ENCODE measurements at regions not wholly inside any gene's neighbourhood (a gene's known extent, or its start where the extent isn't known, plus 50 kb on each side); places are given as distances from the start of the nearest gene placed in this dataset.

- H3K36me3 Mint-ChIP-seq (ENCODE audit: low read depth): no peaks in the 10 kb centered on the region
- no peak for ATAC-seq
- no peaks in the 10 kb centered on the region for H3K4me1 Mint-ChIP-seq (ENCODE audit: low read depth)
- H3K9me3 Mint-ChIP-seq: peaks cover 3% of the 10 kb centered on the region
- no peak overlapping the region for H3K4me3 Mint-ChIP-seq
- ChIA-PET POLR2A (no interaction called here), CTCF (interaction anchor here (0.8 kb wide), 1 partner anchor 9 kb away, joined by 3 read pairs; no protein-coding TSS in a partner anchor)
- DNase-seq: no peak
- intact Hi-C loops (cut with micrococcal nuclease): no loop called here
- no peak overlapping the region for H3K27ac Mint-ChIP-seq
- TF ChIP-seq CTCF (IDR thresholded peaks at IDR 0.05): no peak
- H3K27me3 Mint-ChIP-seq: no peaks in the 10 kb centered on the region
Observed at GRCh38 chr14:26334288-26334687, 263.5 kb downstream of the NOVA1 start.

- Mint-ChIP-seq H3K4me3 (no peak overlapping the region), H3K4me1 (ENCODE audit: low read depth) (no peaks in the 10 kb centered on the region), H3K9me3 (peaks cover 8% of the 10 kb centered on the region), H3K36me3 (ENCODE audit: low read depth) (no peaks in the 10 kb centered on the region), H3K27ac (no peak overlapping the region), H3K27me3 (no peaks in the 10 kb centered on the region)
- ChIA-PET POLR2A (no interaction called here), CTCF (no interaction called here)
- no peak for TF ChIP-seq CTCF (IDR thresholded peaks at IDR 0.05)
- no peak for ATAC-seq
- no peak for DNase-seq
- intact Hi-C loops (cut with micrococcal nuclease): no loop called here
Observed at GRCh38 chr14:26332966-26333365, 264.9 kb downstream of the NOVA1 start.

GRCh38 chr14:26330982-26331381, 266.9 kb downstream of the NOVA1 start:
- DNase-seq: no peak
- Mint-ChIP-seq H3K27me3 (no peaks in the 10 kb centered on the region), H3K4me3 (no peak overlapping the region), H3K36me3 (ENCODE audit: low read depth) (no peaks in the 10 kb centered on the region), H3K9me3 (peaks cover 11% of the 10 kb centered on the region), H3K4me1 (ENCODE audit: low read depth) (no peaks in the 10 kb centered on the region), H3K27ac (no peak overlapping the region)
- ChIA-PET POLR2A (no interaction called here), CTCF (no interaction called here)
- intact Hi-C loops (cut with micrococcal nuclease): no loop called here
- TF ChIP-seq CTCF (IDR thresholded peaks at IDR 0.05): no peak
- ATAC-seq: no peak

GRCh38 chr14:26328791-26329190, 269.0 kb downstream of the NOVA1 start:
- ATAC-seq: no peak
- no peaks in the 10 kb centered on the region for H3K27me3 Mint-ChIP-seq
- no peak for DNase-seq
- no peak overlapping the region for H3K4me3 Mint-ChIP-seq
- no peaks in the 10 kb centered on the region for H3K36me3 Mint-ChIP-seq (ENCODE audit: low read depth)
- intact Hi-C loops (cut with micrococcal nuclease): no loop called here
- H3K27ac Mint-ChIP-seq: no peak overlapping the region
- TF ChIP-seq CTCF (IDR thresholded peaks at IDR 0.05): no peak
- ChIA-PET POLR2A (no interaction called here), CTCF (no interaction called here)
- H3K9me3 Mint-ChIP-seq: peaks cover 12% of the 10 kb centered on the region
- no peaks in the 10 kb centered on the region for H3K4me1 Mint-ChIP-seq (ENCODE audit: low read depth)

- Mint-ChIP-seq H3K27me3 (no peaks in the 10 kb centered on the region), H3K4me1 (ENCODE audit: low read depth) (no peaks in the 10 kb centered on the region), H3K36me3 (ENCODE audit: low read depth) (no peaks in the 10 kb centered on the region), H3K9me3 (peaks cover 10% of the 10 kb centered on the region), H3K4me3 (no peak overlapping the region), H3K27ac (no peak overlapping the region)
- ATAC-seq: no peak
- no peak for TF ChIP-seq CTCF (IDR thresholded peaks at IDR 0.05)
- ChIA-PET CTCF (no interaction called here), POLR2A (no interaction called here)
- intact Hi-C loops (cut with micrococcal nuclease): no loop called here
- no peak for DNase-seq
Observed at GRCh38 chr14:26323869-26324268, 274.0 kb downstream of the NOVA1 start.
